ENCODE measurements at regions not wholly inside any gene's neighbourhood (a gene's known extent, or its start where the extent isn't known, plus 50 kb on each side); places are given as distances from the start of the nearest gene placed in this dataset.

DNA sequence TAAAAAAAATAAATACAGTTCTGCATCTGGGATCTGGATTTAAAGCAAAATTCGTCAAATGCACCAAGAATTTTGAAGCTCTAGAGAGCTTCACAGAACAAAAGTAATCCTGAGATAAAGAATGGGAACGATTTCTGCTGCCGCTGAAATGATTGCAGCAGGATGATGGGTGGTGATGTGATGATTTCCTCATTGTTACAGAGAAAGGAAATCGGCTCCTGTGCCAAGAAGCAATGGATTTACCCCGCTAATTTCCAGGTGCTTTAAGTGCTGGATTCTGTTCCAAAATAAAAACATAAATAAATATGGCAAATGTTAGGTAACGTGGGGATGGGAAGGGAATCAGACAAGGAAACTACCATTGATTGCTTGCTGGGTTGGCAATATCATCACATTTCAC is 1067.9 kb upstream of the MAP3K7 start (continued):
- TF ChIP-seq, protein P1, sequence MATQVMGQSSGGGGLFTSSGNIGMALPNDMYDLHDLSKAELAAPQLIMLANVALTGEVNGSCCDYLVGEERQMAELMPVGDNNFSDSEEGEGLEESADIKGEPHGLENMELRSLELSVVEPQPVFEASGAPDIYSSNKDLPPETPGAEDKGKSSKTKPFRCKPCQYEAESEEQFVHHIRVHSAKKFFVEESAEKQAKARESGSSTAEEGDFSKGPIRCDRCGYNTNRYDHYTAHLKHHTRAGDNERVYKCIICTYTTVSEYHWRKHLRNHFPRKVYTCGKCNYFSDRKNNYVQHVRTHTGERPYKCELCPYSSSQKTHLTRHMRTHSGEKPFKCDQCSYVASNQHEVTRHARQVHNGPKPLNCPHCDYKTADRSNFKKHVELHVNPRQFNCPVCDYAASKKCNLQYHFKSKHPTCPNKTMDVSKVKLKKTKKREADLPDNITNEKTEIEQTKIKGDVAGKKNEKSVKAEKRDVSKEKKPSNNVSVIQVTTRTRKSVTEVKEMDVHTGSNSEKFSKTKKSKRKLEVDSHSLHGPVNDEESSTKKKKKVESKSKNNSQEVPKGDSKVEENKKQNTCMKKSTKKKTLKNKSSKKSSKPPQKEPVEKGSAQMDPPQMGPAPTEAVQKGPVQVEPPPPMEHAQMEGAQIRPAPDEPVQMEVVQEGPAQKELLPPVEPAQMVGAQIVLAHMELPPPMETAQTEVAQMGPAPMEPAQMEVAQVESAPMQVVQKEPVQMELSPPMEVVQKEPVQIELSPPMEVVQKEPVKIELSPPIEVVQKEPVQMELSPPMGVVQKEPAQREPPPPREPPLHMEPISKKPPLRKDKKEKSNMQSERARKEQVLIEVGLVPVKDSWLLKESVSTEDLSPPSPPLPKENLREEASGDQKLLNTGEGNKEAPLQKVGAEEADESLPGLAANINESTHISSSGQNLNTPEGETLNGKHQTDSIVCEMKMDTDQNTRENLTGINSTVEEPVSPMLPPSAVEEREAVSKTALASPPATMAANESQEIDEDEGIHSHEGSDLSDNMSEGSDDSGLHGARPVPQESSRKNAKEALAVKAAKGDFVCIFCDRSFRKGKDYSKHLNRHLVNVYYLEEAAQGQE (IDR thresholded peaks at IDR 0.05) = no peak
- no peak for TF ChIP-seq HOXA7 (CRISPR knock-in tag; IDR thresholded peaks at IDR 0.05)

DNA sequence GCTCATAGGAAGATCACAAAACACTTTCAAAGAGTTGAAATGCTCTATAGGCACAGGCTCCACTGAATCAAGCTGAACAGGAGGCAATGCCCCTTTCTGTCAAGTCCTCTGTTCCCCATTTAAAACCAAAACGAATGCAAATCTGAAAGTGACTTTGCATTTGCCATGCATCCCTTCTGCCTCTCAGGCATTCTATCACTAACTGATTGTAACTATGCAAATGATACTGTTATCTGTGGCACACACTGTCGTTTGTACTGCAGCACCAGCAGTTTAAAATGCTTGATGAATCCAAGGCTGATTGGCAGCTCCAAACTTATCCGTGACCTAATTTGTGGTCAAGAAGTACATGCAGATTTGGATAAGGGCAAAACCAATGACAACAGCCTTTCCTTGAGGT is 1067.5 kb upstream of the MAP3K7 start:
- WGBS (ENCODE audit: missing lambda C conversion rate) = 15% methylated on average over 3 of the region's 3 CpGs
- POLR2A ChIA-PET = no interaction called here
- DNase-seq (ENCODE audit: low read depth in 1 of 2, low spot score in 1 of 2) (no peak), ATAC-seq (no peak), FAIRE-seq (no peak)
- CTCF ChIA-PET = no interaction called here
- TF ChIP-seq, protein P2, sequence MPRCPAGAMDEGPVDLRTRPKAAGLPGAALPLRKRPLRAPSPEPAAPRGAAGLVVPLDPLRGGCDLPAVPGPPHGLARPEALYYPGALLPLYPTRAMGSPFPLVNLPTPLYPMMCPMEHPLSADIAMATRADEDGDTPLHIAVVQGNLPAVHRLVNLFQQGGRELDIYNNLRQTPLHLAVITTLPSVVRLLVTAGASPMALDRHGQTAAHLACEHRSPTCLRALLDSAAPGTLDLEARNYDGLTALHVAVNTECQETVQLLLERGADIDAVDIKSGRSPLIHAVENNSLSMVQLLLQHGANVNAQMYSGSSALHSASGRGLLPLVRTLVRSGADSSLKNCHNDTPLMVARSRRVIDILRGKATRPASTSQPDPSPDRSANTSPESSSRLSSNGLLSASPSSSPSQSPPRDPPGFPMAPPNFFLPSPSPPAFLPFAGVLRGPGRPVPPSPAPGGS (IDR thresholded peaks at IDR 0.05) = no peak
- TF ChIP-seq ZNF302 (CRISPR knock-in tag; IDR thresholded peaks at IDR 0.05) (no peak), JUNB (IDR thresholded peaks at IDR 0.05) (no peak), TP53 (CRISPR knock-in tag; IDR thresholded peaks at IDR 0.05) (no peak), ESRRA (IDR thresholded peaks at IDR 0.05; ENCODE audit: borderline replicate concordance, low read length) (no peak)
- no peak overlapping the region for H3K4me2 ChIP-seq
- no peak overlapping the region for H3K4me3 ChIP-seq
- H3K9me3 ChIP-seq = no peaks in the 10 kb centered on the region
- no peaks in the 10 kb centered on the region for H3K4me1 ChIP-seq
- H3K27ac ChIP-seq = no peak overlapping the region

DNA sequence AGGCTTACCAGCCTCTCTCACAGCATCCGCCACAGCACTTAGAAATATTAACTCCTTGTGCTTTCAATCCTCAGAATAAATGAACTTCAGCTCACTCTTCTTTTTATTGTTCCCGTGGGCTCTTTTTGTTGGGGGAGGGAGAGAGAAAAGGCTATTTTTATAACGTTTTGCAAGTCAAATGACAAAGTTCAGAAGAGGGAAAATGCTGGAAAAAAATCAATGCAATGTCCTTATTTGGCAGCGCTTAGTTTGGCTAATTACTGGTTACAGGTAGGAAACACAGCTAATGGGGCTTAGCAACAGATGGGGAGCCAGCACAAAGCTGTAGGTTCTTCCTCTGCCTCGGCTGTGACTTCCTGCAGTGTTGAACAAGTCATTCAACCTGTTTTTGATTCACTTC is 1067.0 kb upstream of the MAP3K7 start:
- TF ChIP-seq RNF2 (IDR thresholded peaks at IDR 0.05; ENCODE audit: borderline replicate concordance, low read depth) (no peak), KDM5A (IDR thresholded peaks at IDR 0.05) (no peak), MAZ (IDR thresholded peaks at IDR 0.05; ENCODE audit: borderline replicate concordance, low read depth, low read length) (no peak), MAFK (IDR thresholded peaks at IDR 0.05; ENCODE audit: partially characterized antibody) (no peak), HEYL (CRISPR knock-in tag; IDR thresholded peaks at IDR 0.05) (no peak), CBX8 (IDR thresholded peaks at IDR 0.05) (no peak), CHD4 (IDR thresholded peaks at IDR 0.05; ENCODE audit: borderline replicate concordance) (no peak), EHMT2 (IDR thresholded peaks at IDR 0.05; ENCODE audit: low read depth) (no peak), POLR2A (IDR thresholded peaks at IDR 0.05; ENCODE audit: low read length) (no peak), NFE2L2 (conservative IDR thresholded peaks at IDR 0.05; ENCODE audit: low read length) (no peak), POLR2AphosphoS2 (conservative IDR thresholded peaks at IDR 0.05; ENCODE audit: low read length) (no peak), EHF (CRISPR knock-in tag; IDR thresholded peaks at IDR 0.05) (no peak), FOXS1 (CRISPR knock-in tag; IDR thresholded peaks at IDR 0.05) (no peak), CEBPB (IDR thresholded peaks at IDR 0.05) (no peak), ZFP36 (IDR thresholded peaks at IDR 0.05; ENCODE audit: borderline replicate concordance, partially characterized antibody) (no peak)
- TF ChIP-seq, protein P3, sequence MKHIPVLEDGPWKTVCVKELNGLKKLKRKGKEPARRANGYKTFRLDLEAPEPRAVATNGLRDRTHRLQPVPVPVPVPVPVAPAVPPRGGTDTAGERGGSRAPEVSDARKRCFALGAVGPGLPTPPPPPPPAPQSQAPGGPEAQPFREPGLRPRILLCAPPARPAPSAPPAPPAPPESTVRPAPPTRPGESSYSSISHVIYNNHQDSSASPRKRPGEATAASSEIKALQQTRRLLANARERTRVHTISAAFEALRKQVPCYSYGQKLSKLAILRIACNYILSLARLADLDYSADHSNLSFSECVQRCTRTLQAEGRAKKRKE (CRISPR knock-in tag; IDR thresholded peaks at IDR 0.05; ENCODE audit: low read depth) = no peak
- TF ChIP-seq, protein P4, sequence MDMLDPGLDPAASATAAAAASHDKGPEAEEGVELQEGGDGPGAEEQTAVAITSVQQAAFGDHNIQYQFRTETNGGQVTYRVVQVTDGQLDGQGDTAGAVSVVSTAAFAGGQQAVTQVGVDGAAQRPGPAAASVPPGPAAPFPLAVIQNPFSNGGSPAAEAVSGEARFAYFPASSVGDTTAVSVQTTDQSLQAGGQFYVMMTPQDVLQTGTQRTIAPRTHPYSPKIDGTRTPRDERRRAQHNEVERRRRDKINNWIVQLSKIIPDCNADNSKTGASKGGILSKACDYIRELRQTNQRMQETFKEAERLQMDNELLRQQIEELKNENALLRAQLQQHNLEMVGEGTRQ (IDR thresholded peaks at IDR 0.05) = no peak
- TF ChIP-seq, protein P5, sequence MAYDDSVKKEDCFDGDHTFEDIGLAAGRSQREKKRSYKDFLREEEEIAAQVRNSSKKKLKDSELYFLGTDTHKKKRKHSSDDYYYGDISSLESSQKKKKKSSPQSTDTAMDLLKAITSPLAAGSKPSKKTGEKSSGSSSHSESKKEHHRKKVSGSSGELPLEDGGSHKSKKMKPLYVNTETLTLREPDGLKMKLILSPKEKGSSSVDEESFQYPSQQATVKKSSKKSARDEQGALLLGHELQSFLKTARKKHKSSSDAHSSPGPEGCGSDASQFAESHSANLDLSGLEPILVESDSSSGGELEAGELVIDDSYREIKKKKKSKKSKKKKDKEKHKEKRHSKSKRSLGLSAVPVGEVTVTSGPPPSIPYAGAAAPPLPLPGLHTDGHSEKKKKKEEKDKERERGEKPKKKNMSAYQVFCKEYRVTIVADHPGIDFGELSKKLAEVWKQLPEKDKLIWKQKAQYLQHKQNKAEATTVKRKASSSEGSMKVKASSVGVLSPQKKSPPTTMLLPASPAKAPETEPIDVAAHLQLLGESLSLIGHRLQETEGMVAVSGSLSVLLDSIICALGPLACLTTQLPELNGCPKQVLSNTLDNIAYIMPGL (CRISPR knock-in tag; IDR thresholded peaks at IDR 0.05; ENCODE audit: borderline replicate concordance) = no peak
- ATAC-seq = no peak
- Histone ChIP-seq H3K27ac (no peak overlapping the region), H3K4me3 (no peak overlapping the region), H3K9me3 (no peaks in the 10 kb centered on the region), H3K4me1 (no peaks in the 10 kb centered on the region), H3K4me2 (no peak overlapping the region)
- CTCF ChIA-PET = no interaction called here
- WGBS (ENCODE audit: missing lambda C conversion rate) = 5% methylated on average over 5 of the region's 5 CpGs
- no peak for FAIRE-seq
- POLR2A ChIA-PET = no interaction called here
- DNase-seq (ENCODE audit: low read depth in 1 of 2, low spot score in 1 of 2) = no peak
